Common myeloid progenitor, CD34-positive (primary cell): ENCODE measurements at regions not wholly inside any gene's neighbourhood (a gene's known extent, or its start where the extent isn't known, plus 50 kb on each side); places are given as distances from the start of the nearest gene placed in this dataset.

Experiments
- CTCF ChIA-PET: fragments of 350-600 bp; sonication (Branson Sonifier 250); formaldehyde crosslinking; loops from one replicate; lab custom pipeline; 2021; ENCODE audit warnings: antibody characterized with exemption; lab: Charles Lee
- POLR2A ChIA-PET: fragments of 350-600 bp; sonication (Branson Sonifier 250); formaldehyde crosslinking; loops from one replicate; lab custom pipeline; 2021; ENCODE audit warnings: antibody characterized with exemption; lab: Charles Lee
- DNase-seq, 3 donors: peaks; one replicate each; pipeline versions ENCODE4 v3.0.0 to v3.0.0-alpha.2; 2013
- H3K27ac ChIP-seq, 2 experiments: 1 replicate in 1 of 2; 2 replicates in 1 of 2; pipeline ENCODE4 v1.7.0; 2013; ENCODE audit warnings: inconsistent platforms in 2 of 2, low read length in 2 of 2, mild to moderate bottlenecking in 2 of 2, low read depth in 1 of 2, moderate library complexity in 1 of 2; ENCODE audit not compliant: severe bottlenecking in 2 of 2, insufficient read depth in 1 of 2, poor library complexity in 1 of 2
- H3K27me3 ChIP-seq, 5 experiments: replicated peaks in 2 of 5; 1 replicate in 3 of 5; 2 replicates in 2 of 5; pipeline versions ENCODE4 v1.6.1 to v1.7.0; 2013; ENCODE audit warnings: low read length in 4 of 5, mild to moderate bottlenecking in 2 of 5, moderate library complexity in 2 of 5, inconsistent platforms in 1 of 5; ENCODE audit not compliant: insufficient read depth in 5 of 5, control insufficient read depth in 4 of 5
- H3K36me3 ChIP-seq, 4 experiments: 1 replicate in 2 of 4; 2 replicates in 2 of 4; pipeline versions ENCODE4 v1.6.1 to v1.7.0; 2013; ENCODE audit warnings: low read length in 3 of 4, control low read depth in 1 of 4, mild to moderate bottlenecking in 1 of 4; ENCODE audit not compliant: control insufficient read depth in 4 of 4, insufficient read depth in 4 of 4
- H3K4me1 ChIP-seq, 4 experiments: 1 replicate in 3 of 4; 2 replicates in 1 of 4; pipeline versions ENCODE4 v1.6.1 to v1.7.1; 2013; ENCODE audit warnings: low read length in 3 of 4, mild to moderate bottlenecking in 3 of 4, control low read depth in 1 of 4, inconsistent platforms in 1 of 4, moderate library complexity in 1 of 4; ENCODE audit not compliant: control insufficient read depth in 4 of 4, insufficient read depth in 4 of 4; ENCODE audit errors: control extremely low read depth in 1 of 4
- H3K4me3 ChIP-seq, 7 experiments: 1 replicate in 4 of 7; 2 replicates in 3 of 7; pipeline versions ENCODE4 v1.5.1 to v1.7.0; 2013; ENCODE audit warnings: mild to moderate bottlenecking in 7 of 7, low read length in 6 of 7, moderate library complexity in 6 of 7, inconsistent platforms in 2 of 7, low read depth in 2 of 7, control low read depth in 1 of 7; ENCODE audit not compliant: insufficient read depth in 4 of 7, control insufficient read depth in 1 of 7; ENCODE audit errors: extremely low read depth in 1 of 7
- H3K9me3 ChIP-seq, 5 experiments: 1 replicate in 4 of 5; 2 replicates in 1 of 5; pipeline versions ENCODE4 v1.6.1 to v1.7.1; 2013; ENCODE audit warnings: low read length in 4 of 5, mild to moderate bottlenecking in 2 of 5, inconsistent platforms in 1 of 5, low read depth in 1 of 5, moderate library complexity in 1 of 5; ENCODE audit not compliant: control insufficient read depth in 4 of 5, insufficient read depth in 2 of 5; ENCODE audit errors: control extremely low read depth in 1 of 5
- WGBS: methylation state at CpG from one replicate; pipeline ENCODE4 v1.1.5; 2013; ENCODE audit not compliant: insufficient coverage; 5-methylcytosine and 5-hydroxymethylcytosine counted together

- POLR2A ChIA-PET, result no interaction called here
- CTCF ChIA-PET, result no interaction called here
These were observed 67.4 kb upstream of the CCDC112 start for GRCh38 chr5:115363879-115364278.

GRCh38 chr5:115360046-115360685, 63.7 kb upstream of the CCDC112 start:
- no peaks in the 10 kb centered on the region for H3K4me1 ChIP-seq
- no peaks in the 10 kb centered on the region for H3K36me3 ChIP-seq
- no peak overlapping the region for H3K4me3 ChIP-seq
- no peak overlapping the region for H3K27ac ChIP-seq
- H3K9me3 ChIP-seq, result peaks cover 0 to 1% (median 0%) of the 10 kb centered on the region in 5 experiments
- peaks cover 0 to 4% (median 0%) of the 10 kb centered on the region in 5 experiments for H3K27me3 ChIP-seq
- ChIA-PET CTCF (no interaction called here), POLR2A (no interaction called here)
- 94% methylated on average over 5 of the region's 5 CpGs for WGBS
- DNase-seq, result no peak

More at GRCh38 chr5:115363879-115364278, 67.4 kb upstream of the CCDC112 start:
- no peaks in the 10 kb centered on the region for H3K36me3 ChIP-seq
- H3K27me3 ChIP-seq, result peaks cover 0 to 4% (median 0%) of the 10 kb centered on the region in 5 experiments
- no peak overlapping the region for H3K27ac ChIP-seq
- no peaks in the 10 kb centered on the region for H3K4me1 ChIP-seq
- DNase-seq, result no peak
- WGBS, result 92% methylated on average over 3 of the region's 4 CpGs
- no peaks in the 10 kb centered on the region for H3K9me3 ChIP-seq
- H3K4me3 ChIP-seq, result no peak overlapping the region

- POLR2A ChIA-PET, result no interaction called here
- H3K4me1 ChIP-seq, result no peaks in the 10 kb centered on the region
These were observed 59.4 kb upstream of the CCDC112 start for GRCh38 chr5:115355767-115356381.

GRCh38 chr5:115355095-115355494, 58.6 kb upstream of the CCDC112 start:
- H3K36me3 ChIP-seq, result no peaks in the 10 kb centered on the region
- ChIA-PET CTCF (interaction anchor here (1.3 kb wide), 1 partner anchor 10 kb away, joined by 3 read pairs; no protein-coding TSS in a partner anchor), POLR2A (no interaction called here)
- no peak for DNase-seq
- H3K9me3 ChIP-seq, result peaks cover 0 to 3% (median 0%) of the 10 kb centered on the region in 5 experiments
- H3K27ac ChIP-seq, result no peak overlapping the region
- no peak overlapping the region for H3K4me3 ChIP-seq
- 83% methylated on average over 1 of the region's 1 CpG for WGBS
- H3K27me3 ChIP-seq, result no peaks in the 10 kb centered on the region
- no peaks in the 10 kb centered on the region for H3K4me1 ChIP-seq

More at GRCh38 chr5:115355767-115356381, 59.4 kb upstream of the CCDC112 start:
- 100% methylated on average over 2 of the region's 4 CpGs for WGBS
- no peaks in the 10 kb centered on the region for H3K36me3 ChIP-seq
- no peak overlapping the region for H3K4me3 ChIP-seq
- no peak overlapping the region for H3K27ac ChIP-seq
- peaks cover 0 to 3% (median 0%) of the 10 kb centered on the region in 5 experiments for H3K9me3 ChIP-seq
- H3K27me3 ChIP-seq, result no peaks in the 10 kb centered on the region
- CTCF ChIA-PET, result interaction anchor here (1.2 kb wide), 1 partner anchor 15 kb away, joined by 3 read pairs; no protein-coding TSS in a partner anchor
- DNase-seq, result no peak

- Histone ChIP-seq H3K27me3 (no peaks in the 10 kb centered on the region), H3K27ac (no peak overlapping the region), H3K9me3 (peaks cover 0 to 3% (median 0%) of the 10 kb centered on the region in 5 experiments), H3K4me3 (no peak overlapping the region), H3K4me1 (no peaks in the 10 kb centered on the region), H3K36me3 (no peaks in the 10 kb centered on the region)
- DNase-seq, result no peak
- ChIA-PET POLR2A (no interaction called here), CTCF (interaction anchor here (1.3 kb wide), 1 partner anchor 11 kb away, joined by 3 read pairs; no protein-coding TSS in a partner anchor)
- 52% methylated on average over 5 of the region's 5 CpGs for WGBS
These were observed 57.8 kb upstream of the CCDC112 start for GRCh38 chr5:115354246-115354645.

GRCh38 chr5:115352571-115352970, 56.1 kb upstream of the CCDC112 start:
- H3K4me3 ChIP-seq, result no peak overlapping the region
- 100% methylated on average over 2 of the region's 2 CpGs for WGBS
- DNase-seq, result no peak
- no peaks in the 10 kb centered on the region for H3K4me1 ChIP-seq
- no peak overlapping the region for H3K27ac ChIP-seq
- ChIA-PET POLR2A (no interaction called here), CTCF (interaction anchor here (1.0 kb wide), 1 partner anchor 164 kb away, joined by 3 read pairs; no protein-coding TSS in a partner anchor)
- H3K27me3 ChIP-seq, result no peaks in the 10 kb centered on the region
- no peaks in the 10 kb centered on the region for H3K36me3 ChIP-seq
- peaks cover 0 to 3% (median 0%) of the 10 kb centered on the region in 5 experiments for H3K9me3 ChIP-seq
